ENCODE measurements at regions not wholly inside any gene's neighbourhood (a gene's known extent, or its start where the extent isn't known, plus 50 kb on each side); places are given as distances from the start of the nearest gene placed in this dataset.

- DNase-seq, result no peak
- no peak for TF ChIP-seq CTCF (IDR thresholded peaks at IDR 0.05; ENCODE audit: low read depth, low read length, missing control alignments)
- in situ Hi-C loops (cut with HindIII; ENCODE audit: low pct_ligation_motif_present, low sequenced_read_pairs), result no loop called here
- Histone ChIP-seq H3K36me3 (replicated peaks) (no peaks in the 10 kb centered on the region), H3K27ac (no peak overlapping the region), H3K4me3 (ENCODE audit: low read depth, low read length) (no peak overlapping the region), H3K27me3 (replicated peaks) (no peaks in the 10 kb centered on the region)
These were observed 173.1 kb upstream of the RFC3 start for GRCh38 chr13:33644581-33645543.

- Histone ChIP-seq H3K4me3 (ENCODE audit: low read depth, low read length) (no peak overlapping the region), H3K27me3 (replicated peaks) (no peaks in the 10 kb centered on the region), H3K27ac (no peak overlapping the region), H3K36me3 (replicated peaks) (no peaks in the 10 kb centered on the region)
- in situ Hi-C loops (cut with HindIII; ENCODE audit: low pct_ligation_motif_present, low sequenced_read_pairs), result no loop called here
- DNase-seq, result no peak
- TF ChIP-seq CTCF (IDR thresholded peaks at IDR 0.05; ENCODE audit: low read depth, low read length, missing control alignments), result no peak
These were observed 172.1 kb upstream of the RFC3 start for GRCh38 chr13:33645591-33646554.

- TF ChIP-seq CTCF (IDR thresholded peaks at IDR 0.05; ENCODE audit: low read depth, low read length, missing control alignments), result no peak
- DNase-seq, result no peak
- Histone ChIP-seq H3K36me3 (replicated peaks) (no peaks in the 10 kb centered on the region), H3K27ac (no peak overlapping the region), H3K4me3 (ENCODE audit: low read depth, low read length) (no peak overlapping the region), H3K27me3 (replicated peaks) (no peaks in the 10 kb centered on the region)
- in situ Hi-C loops (cut with HindIII; ENCODE audit: low pct_ligation_motif_present, low sequenced_read_pairs), result no loop called here
These were observed 168.6 kb upstream of the RFC3 start for GRCh38 chr13:33649212-33649878.

- TF ChIP-seq CTCF (IDR thresholded peaks at IDR 0.05; ENCODE audit: low read depth, low read length, missing control alignments), result no peak
- H3K4me3 ChIP-seq (ENCODE audit: low read depth, low read length), result no peak overlapping the region
- H3K36me3 ChIP-seq (replicated peaks), result no peaks in the 10 kb centered on the region
- DNase-seq, result no peak
- no peaks in the 10 kb centered on the region for H3K27me3 ChIP-seq (replicated peaks)
- H3K27ac ChIP-seq, result no peak overlapping the region
- in situ Hi-C loops (cut with HindIII; ENCODE audit: low pct_ligation_motif_present, low sequenced_read_pairs), result no loop called here
These were observed 166.2 kb upstream of the RFC3 start for GRCh38 chr13:33651766-33652165.

- Histone ChIP-seq H3K27ac (no peak overlapping the region), H3K4me3 (ENCODE audit: low read depth, low read length) (no peak overlapping the region), H3K27me3 (replicated peaks) (no peaks in the 10 kb centered on the region), H3K36me3 (replicated peaks) (no peaks in the 10 kb centered on the region)
- in situ Hi-C loops (cut with HindIII; ENCODE audit: low pct_ligation_motif_present, low sequenced_read_pairs), result no loop called here
- TF ChIP-seq CTCF (IDR thresholded peaks at IDR 0.05; ENCODE audit: low read depth, low read length, missing control alignments), result no peak
- DNase-seq, result no peak
These were observed 160.7 kb upstream of the RFC3 start for GRCh38 chr13:33657274-33657673.
